ENCODE measurements at regions not wholly inside any gene's neighbourhood (a gene's known extent, or its start where the extent isn't known, plus 50 kb on each side); places are given as distances from the start of the nearest gene placed in this dataset.

DNA sequence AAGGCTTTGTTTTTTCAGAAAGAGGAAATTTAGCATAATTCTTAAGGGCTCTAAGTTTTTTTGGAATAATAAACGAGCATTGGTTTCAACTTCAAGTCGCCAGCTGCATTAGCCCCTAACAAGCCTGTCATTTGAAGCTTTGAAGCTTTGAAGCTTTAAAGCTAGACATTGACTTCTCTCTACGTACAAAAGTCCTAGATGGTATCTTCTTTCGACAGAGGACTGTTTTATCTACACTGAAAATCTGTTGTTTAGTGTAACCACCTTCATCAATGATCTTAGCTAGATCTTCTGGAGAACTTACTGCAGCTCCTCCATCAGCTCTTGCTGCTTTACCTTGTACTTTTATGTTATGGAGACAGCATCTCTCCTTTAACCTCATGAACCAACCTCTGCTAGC is 79.6 kb upstream of the TMEM72 start:
- Histone ChIP-seq H3K27ac (ENCODE audit: low read length) (no peak overlapping the region), H3K27me3 (ENCODE audit: control insufficient read depth in 1 of 2, insufficient read depth in 2 of 2, low read length in 2 of 2) (no peaks in the 10 kb centered on the region), H3K4me3 (ENCODE audit: low read length in 2 of 2) (no peak overlapping the region), H3K9me3 (ENCODE audit: control insufficient read depth in 2 of 2, low read length in 2 of 2) (no peaks in the 10 kb centered on the region), H3K36me3 (ENCODE audit: control insufficient read depth in 2 of 2, insufficient read depth in 2 of 2, low read length in 2 of 2) (no peaks in the 10 kb centered on the region), H3K4me1 (ENCODE audit: control insufficient read depth, insufficient read depth, low read length) (peaks cover 3% of the 10 kb centered on the region), H3K9ac (ENCODE audit: low read length in 2 of 2) (no peak overlapping the region)

DNA sequence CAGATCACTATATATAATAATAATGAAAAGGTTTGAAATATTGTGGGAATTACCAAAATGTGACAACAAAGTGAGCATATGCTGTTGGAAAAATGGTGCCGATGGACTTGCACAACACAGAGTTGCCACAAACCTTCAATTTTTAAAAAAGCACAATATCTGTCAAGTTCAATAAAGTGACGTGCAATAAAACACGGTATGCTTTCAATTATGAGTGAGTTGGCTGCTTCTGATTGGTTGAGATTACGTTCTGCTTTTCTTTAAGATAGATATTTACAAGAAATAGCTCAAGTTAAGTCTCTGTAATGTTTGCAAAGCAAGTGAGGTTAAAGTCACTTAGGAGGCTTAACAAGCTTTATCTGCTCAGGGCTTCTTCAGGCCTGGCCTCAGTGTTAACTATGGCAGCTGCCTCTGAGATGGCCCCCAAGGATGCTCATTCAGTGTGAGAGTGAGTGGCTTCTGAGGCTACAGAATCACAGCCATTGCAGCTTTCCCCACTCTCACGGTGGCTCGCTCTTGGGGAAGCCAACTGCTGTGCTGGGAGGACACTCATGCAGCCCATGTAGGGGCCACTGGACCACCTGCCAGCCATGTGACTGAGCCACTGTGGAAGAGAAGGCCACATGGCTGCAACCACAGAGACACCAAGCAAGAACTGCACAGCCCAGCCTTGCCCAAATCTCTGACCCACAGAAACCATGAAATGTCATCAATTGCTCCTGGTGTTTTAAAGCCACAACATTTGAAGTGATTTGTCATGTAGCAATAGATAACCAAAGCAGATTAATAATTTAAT is 78.3 kb upstream of the TMEM72 start:
- Histone ChIP-seq H3K36me3 (ENCODE audit: control insufficient read depth in 2 of 2, insufficient read depth in 2 of 2, low read length in 2 of 2) (no peaks in the 10 kb centered on the region), H3K9me3 (ENCODE audit: control insufficient read depth in 2 of 2, low read length in 2 of 2) (no peaks in the 10 kb centered on the region), H3K9ac (ENCODE audit: low read length in 2 of 2) (no peak overlapping the region), H3K4me1 (ENCODE audit: control insufficient read depth, insufficient read depth, low read length) (peaks cover 3% of the 10 kb centered on the region), H3K27ac (ENCODE audit: low read length) (no peak overlapping the region), H3K4me3 (ENCODE audit: low read length in 2 of 2) (no peak overlapping the region), H3K27me3 (ENCODE audit: control insufficient read depth in 1 of 2, insufficient read depth in 2 of 2, low read length in 2 of 2) (no peaks in the 10 kb centered on the region)

GRCh38 chr10:44834131-44834530 is 77.0 kb upstream of the TMEM72 start:
- Histone ChIP-seq H3K4me1 (ENCODE audit: control insufficient read depth, insufficient read depth, low read length) (no peaks in the 10 kb centered on the region), H3K27ac (ENCODE audit: low read length) (no peak overlapping the region), H3K9me3 (ENCODE audit: control insufficient read depth in 2 of 2, low read length in 2 of 2) (no peaks in the 10 kb centered on the region), H3K27me3 (ENCODE audit: control insufficient read depth in 1 of 2, insufficient read depth in 2 of 2, low read length in 2 of 2) (no peaks in the 10 kb centered on the region), H3K36me3 (ENCODE audit: control insufficient read depth in 2 of 2, insufficient read depth in 2 of 2, low read length in 2 of 2) (no peaks in the 10 kb centered on the region), H3K9ac (ENCODE audit: low read length in 2 of 2) (no peak overlapping the region), H3K4me3 (ENCODE audit: low read length in 2 of 2) (no peak overlapping the region)

- Histone ChIP-seq H3K27ac (ENCODE audit: low read length) (no peak overlapping the region), H3K4me1 (ENCODE audit: control insufficient read depth, insufficient read depth, low read length) (no peaks in the 10 kb centered on the region), H3K9ac (ENCODE audit: low read length in 2 of 2) (no peak overlapping the region), H3K27me3 (ENCODE audit: control insufficient read depth in 1 of 2, insufficient read depth in 2 of 2, low read length in 2 of 2) (no peaks in the 10 kb centered on the region), H3K4me3 (ENCODE audit: low read length in 2 of 2) (no peak overlapping the region), H3K36me3 (ENCODE audit: control insufficient read depth in 2 of 2, insufficient read depth in 2 of 2, low read length in 2 of 2) (no peaks in the 10 kb centered on the region), H3K9me3 (ENCODE audit: control insufficient read depth in 2 of 2, low read length in 2 of 2) (no peaks in the 10 kb centered on the region)
Measured at GRCh38 chr10:44835300-44835699, 75.8 kb upstream of the TMEM72 start.

- no peaks in the 10 kb centered on the region for H3K9me3 ChIP-seq (ENCODE audit: control insufficient read depth in 2 of 2, low read length in 2 of 2)
- H3K27ac ChIP-seq (ENCODE audit: low read length): no peak overlapping the region
- H3K4me3 ChIP-seq (ENCODE audit: low read length in 2 of 2): no peak overlapping the region
- no peaks in the 10 kb centered on the region for H3K27me3 ChIP-seq (ENCODE audit: control insufficient read depth in 1 of 2, insufficient read depth in 2 of 2, low read length in 2 of 2)
- H3K9ac ChIP-seq (ENCODE audit: low read length in 2 of 2): no peak overlapping the region
- no peaks in the 10 kb centered on the region for H3K36me3 ChIP-seq (ENCODE audit: control insufficient read depth in 2 of 2, insufficient read depth in 2 of 2, low read length in 2 of 2)
- no peaks in the 10 kb centered on the region for H3K4me1 ChIP-seq (ENCODE audit: control insufficient read depth, insufficient read depth, low read length)
Measured at GRCh38 chr10:44843484-44843883, 67.7 kb upstream of the TMEM72 start.

GRCh38 chr10:44845361-44846175 is 65.6 kb upstream of the TMEM72 start:
- H3K27ac ChIP-seq (ENCODE audit: low read length): no peak overlapping the region
- no peaks in the 10 kb centered on the region for H3K9me3 ChIP-seq (ENCODE audit: control insufficient read depth in 2 of 2, low read length in 2 of 2)
- H3K36me3 ChIP-seq (ENCODE audit: control insufficient read depth in 2 of 2, insufficient read depth in 2 of 2, low read length in 2 of 2): no peaks in the 10 kb centered on the region
- H3K27me3 ChIP-seq (ENCODE audit: control insufficient read depth in 1 of 2, insufficient read depth in 2 of 2, low read length in 2 of 2): no peaks in the 10 kb centered on the region
- H3K4me3 ChIP-seq (ENCODE audit: low read length in 2 of 2): no peak overlapping the region
- no peaks in the 10 kb centered on the region for H3K4me1 ChIP-seq (ENCODE audit: control insufficient read depth, insufficient read depth, low read length)
- H3K9ac ChIP-seq (ENCODE audit: low read length in 2 of 2): no peak overlapping the region

DNA sequence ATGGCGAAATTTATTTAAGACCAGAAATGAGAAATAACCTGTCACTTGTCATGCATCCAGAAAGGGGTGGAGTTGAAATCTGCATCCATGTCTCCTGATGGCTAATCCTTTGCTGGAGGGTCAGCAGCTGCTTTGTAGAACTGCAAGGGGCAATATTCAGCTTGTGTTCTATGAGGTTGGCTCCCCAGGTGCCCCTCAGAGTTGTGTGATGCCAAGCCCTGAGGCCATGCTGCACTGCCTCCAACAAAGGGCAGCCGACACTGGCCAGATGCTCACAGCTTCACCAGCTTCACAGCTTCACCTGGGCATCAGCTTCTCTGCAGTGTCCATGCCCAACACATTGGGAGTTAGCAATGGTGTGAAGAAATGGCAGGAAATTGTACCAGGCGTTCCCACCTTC is 64.0 kb upstream of the TMEM72 start:
- no peaks in the 10 kb centered on the region for H3K27me3 ChIP-seq (ENCODE audit: control insufficient read depth in 1 of 2, insufficient read depth in 2 of 2, low read length in 2 of 2)
- H3K36me3 ChIP-seq (ENCODE audit: control insufficient read depth in 2 of 2, insufficient read depth in 2 of 2, low read length in 2 of 2): no peaks in the 10 kb centered on the region
- no peak overlapping the region for H3K9ac ChIP-seq (ENCODE audit: low read length in 2 of 2)
- H3K4me1 ChIP-seq (ENCODE audit: control insufficient read depth, insufficient read depth, low read length): no peaks in the 10 kb centered on the region
- H3K27ac ChIP-seq (ENCODE audit: low read length): no peak overlapping the region
- H3K4me3 ChIP-seq (ENCODE audit: low read length in 2 of 2): no peak overlapping the region
- H3K9me3 ChIP-seq (ENCODE audit: control insufficient read depth in 2 of 2, low read length in 2 of 2): no peaks in the 10 kb centered on the region

DNA sequence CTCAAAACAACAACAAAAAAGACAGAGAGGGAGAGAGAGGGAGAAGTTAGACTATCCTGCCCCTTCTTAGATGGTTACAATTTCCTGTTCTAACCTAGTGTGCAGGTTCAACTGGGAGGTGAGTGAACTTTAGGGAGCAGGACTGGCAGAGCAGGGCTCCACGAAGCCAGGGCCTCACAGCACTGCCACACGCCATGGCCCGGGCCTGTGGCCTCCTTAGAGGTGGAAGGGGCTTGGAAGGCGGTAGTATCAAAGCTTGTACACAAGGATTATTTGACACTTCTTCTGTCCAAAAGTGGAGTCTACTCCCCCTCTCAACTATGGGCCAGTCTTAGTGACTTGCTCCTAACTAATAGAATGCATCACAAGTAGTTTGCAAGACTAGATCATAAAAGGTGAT is 62.9 kb upstream of the TMEM72 start:
- Histone ChIP-seq H3K27me3 (ENCODE audit: control insufficient read depth in 1 of 2, insufficient read depth in 2 of 2, low read length in 2 of 2) (no peaks in the 10 kb centered on the region), H3K4me1 (ENCODE audit: control insufficient read depth, insufficient read depth, low read length) (no peaks in the 10 kb centered on the region), H3K36me3 (ENCODE audit: control insufficient read depth in 2 of 2, insufficient read depth in 2 of 2, low read length in 2 of 2) (no peaks in the 10 kb centered on the region), H3K9me3 (ENCODE audit: control insufficient read depth in 2 of 2, low read length in 2 of 2) (no peaks in the 10 kb centered on the region), H3K4me3 (ENCODE audit: low read length in 2 of 2) (no peak overlapping the region), H3K9ac (ENCODE audit: low read length in 2 of 2) (no peak overlapping the region), H3K27ac (ENCODE audit: low read length) (no peak overlapping the region)

- Histone ChIP-seq H3K9me3 (ENCODE audit: control insufficient read depth in 2 of 2, low read length in 2 of 2) (no peaks in the 10 kb centered on the region), H3K9ac (ENCODE audit: low read length in 2 of 2) (no peak overlapping the region), H3K27ac (ENCODE audit: low read length) (no peak overlapping the region), H3K4me3 (ENCODE audit: low read length in 2 of 2) (no peak overlapping the region), H3K36me3 (ENCODE audit: control insufficient read depth in 2 of 2, insufficient read depth in 2 of 2, low read length in 2 of 2) (no peaks in the 10 kb centered on the region), H3K27me3 (ENCODE audit: control insufficient read depth in 1 of 2, insufficient read depth in 2 of 2, low read length in 2 of 2) (no peaks in the 10 kb centered on the region), H3K4me1 (ENCODE audit: control insufficient read depth, insufficient read depth, low read length) (no peaks in the 10 kb centered on the region)
Measured at GRCh38 chr10:44849936-44850335, 61.2 kb upstream of the TMEM72 start.

DNA sequence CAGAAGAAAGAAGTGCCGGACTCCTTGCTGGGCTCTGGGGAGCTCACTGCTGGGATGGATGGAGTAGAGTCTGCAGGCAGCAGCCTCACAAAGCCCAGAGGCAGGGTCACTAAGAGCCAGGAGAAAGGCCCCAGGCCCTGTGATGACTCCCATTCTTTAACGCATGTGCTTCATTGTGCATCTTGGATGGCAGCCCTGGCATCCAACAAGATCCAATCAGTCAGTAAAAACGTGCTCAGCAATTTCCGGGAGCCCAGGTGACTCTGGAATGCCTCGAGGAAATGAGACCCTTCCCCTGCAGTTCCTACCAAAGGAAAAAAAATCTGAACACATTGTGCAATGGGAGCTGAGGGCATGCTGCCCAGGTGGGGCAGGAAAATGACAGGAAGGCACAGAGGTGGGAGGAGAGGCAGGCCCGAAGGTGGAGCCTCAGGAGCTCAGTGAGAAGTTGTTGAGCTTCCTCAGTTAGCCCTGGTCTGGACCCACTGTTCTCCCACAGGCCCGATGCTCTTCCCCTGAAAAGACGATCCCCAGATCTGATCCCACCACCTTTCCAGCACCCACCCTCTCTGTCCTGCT is 60.7 kb upstream of the TMEM72 start:
- Histone ChIP-seq H3K27ac (ENCODE audit: low read length) (no peak overlapping the region), H3K27me3 (ENCODE audit: control insufficient read depth in 1 of 2, insufficient read depth in 2 of 2, low read length in 2 of 2) (no peaks in the 10 kb centered on the region), H3K9me3 (ENCODE audit: control insufficient read depth in 2 of 2, low read length in 2 of 2) (no peaks in the 10 kb centered on the region), H3K4me3 (ENCODE audit: low read length in 2 of 2) (no peak overlapping the region), H3K36me3 (ENCODE audit: control insufficient read depth in 2 of 2, insufficient read depth in 2 of 2, low read length in 2 of 2) (no peaks in the 10 kb centered on the region), H3K4me1 (ENCODE audit: control insufficient read depth, insufficient read depth, low read length) (no peaks in the 10 kb centered on the region), H3K9ac (ENCODE audit: low read length in 2 of 2) (no peak overlapping the region)

- H3K4me1 ChIP-seq (ENCODE audit: control insufficient read depth, insufficient read depth, low read length): no peaks in the 10 kb centered on the region
- H3K27me3 ChIP-seq (ENCODE audit: control insufficient read depth in 1 of 2, insufficient read depth in 2 of 2, low read length in 2 of 2): no peaks in the 10 kb centered on the region
- H3K27ac ChIP-seq (ENCODE audit: low read length): no peak overlapping the region
Measured at GRCh38 chr10:44851413-44851812, 59.7 kb upstream of the TMEM72 start.

More at GRCh38 chr10:44851413-44851812, 59.7 kb upstream of the TMEM72 start:
- H3K36me3 ChIP-seq (ENCODE audit: control insufficient read depth in 2 of 2, insufficient read depth in 2 of 2, low read length in 2 of 2): no peaks in the 10 kb centered on the region
- H3K9me3 ChIP-seq (ENCODE audit: control insufficient read depth in 2 of 2, low read length in 2 of 2): no peaks in the 10 kb centered on the region
- H3K9ac ChIP-seq (ENCODE audit: low read length in 2 of 2): no peak overlapping the region
- no peak overlapping the region for H3K4me3 ChIP-seq (ENCODE audit: low read length in 2 of 2)
